HG03571 (cell line): ENCODE measurements at regions not wholly inside any gene's neighbourhood (a gene's known extent, or its start where the extent isn't known, plus 50 kb on each side); places are given as distances from the start of the nearest gene placed in this dataset.
"Not testable (repeated sequence)": the region's sequence is repeated elsewhere in the genome, so short reads cannot be mapped to it uniquely, and the experiment has no call there.

Source experiments
- ATAC-seq: cut with Tn5 transposase; IDR thresholded peaks from one replicate; pipeline ENCODE4 v1.9.1; 2021; ENCODE audit not compliant: unreplicated experiment

DNA sequence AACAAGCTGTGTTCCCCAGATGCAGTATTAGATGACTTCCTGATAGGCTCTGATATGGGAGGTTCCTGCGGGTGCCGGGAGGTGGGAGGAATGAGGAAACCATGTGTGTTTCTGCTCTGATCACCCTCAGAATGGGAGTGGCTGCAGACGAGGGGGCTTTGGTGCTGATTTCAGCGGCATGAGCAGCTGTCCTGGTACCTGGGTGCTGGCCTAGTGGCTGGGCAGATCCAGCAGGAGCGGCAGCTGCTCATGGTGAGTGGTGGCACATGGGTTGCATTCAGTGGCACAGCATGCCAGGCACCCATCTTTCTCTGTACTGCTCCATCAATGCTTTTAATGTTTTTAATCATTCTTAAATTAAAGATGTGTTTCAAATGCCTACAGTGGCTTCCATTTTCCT is 177.2 kb upstream of the NETO1 start:
- ATAC-seq: no peak

DNA sequence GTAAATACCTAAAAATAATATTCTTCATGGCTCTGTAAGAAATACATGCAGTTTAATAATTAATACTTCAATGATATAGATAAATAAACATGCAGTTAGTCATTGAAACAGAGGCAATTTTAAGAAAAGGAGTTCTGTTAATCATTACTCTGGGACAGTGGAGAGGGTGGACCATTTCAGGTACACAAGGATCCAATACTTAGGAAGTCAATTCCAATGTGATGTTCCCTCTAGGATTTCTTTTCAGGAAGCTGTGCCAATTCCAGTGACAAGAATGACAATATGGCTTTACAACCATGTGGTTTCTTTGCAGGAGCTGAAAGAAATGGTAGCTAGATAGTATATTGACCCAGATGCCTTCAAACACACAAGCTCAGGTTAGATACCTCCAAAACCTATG is 175.8 kb upstream of the NETO1 start:
- no peak for ATAC-seq

DNA sequence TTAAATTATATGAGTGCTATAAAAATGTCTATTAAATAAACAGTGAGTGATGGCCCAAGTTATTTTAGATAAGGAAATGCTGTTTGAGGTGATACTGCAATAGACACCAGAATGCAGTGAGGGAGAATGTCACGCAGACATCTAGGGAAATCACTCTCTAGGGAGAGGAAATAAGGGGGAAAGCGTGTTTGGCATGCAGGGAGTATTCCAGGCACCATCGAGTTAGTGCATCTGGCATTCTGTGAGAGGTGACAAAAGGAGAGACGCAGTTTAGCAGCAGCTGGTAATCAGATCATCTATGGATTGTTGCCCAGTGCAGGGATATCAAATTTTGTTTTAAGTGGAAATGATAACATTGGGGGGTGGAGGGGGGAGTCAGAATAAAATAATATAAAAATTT is 175.4 kb upstream of the NETO1 start:
- ATAC-seq: no peak

DNA sequence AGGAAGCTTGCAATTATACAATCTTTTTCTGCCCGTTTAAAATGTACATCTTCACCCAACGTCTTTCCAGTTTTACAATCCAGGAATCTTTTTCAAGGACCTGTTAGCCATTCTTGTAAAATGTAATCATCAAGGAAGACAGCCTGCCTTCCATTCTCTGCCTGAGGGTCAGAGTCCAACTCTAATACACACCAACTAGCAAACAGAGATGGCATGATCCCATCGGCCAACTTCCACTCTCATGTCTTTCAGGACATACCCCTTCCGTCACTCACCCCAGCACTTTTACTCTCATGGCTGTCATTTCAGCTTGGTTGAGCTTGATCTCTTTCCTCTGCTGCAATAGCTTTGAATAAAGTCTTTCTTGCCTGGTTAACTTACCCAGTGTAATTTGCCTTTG is 172.5 kb upstream of the NETO1 start:
- no peak for ATAC-seq

DNA sequence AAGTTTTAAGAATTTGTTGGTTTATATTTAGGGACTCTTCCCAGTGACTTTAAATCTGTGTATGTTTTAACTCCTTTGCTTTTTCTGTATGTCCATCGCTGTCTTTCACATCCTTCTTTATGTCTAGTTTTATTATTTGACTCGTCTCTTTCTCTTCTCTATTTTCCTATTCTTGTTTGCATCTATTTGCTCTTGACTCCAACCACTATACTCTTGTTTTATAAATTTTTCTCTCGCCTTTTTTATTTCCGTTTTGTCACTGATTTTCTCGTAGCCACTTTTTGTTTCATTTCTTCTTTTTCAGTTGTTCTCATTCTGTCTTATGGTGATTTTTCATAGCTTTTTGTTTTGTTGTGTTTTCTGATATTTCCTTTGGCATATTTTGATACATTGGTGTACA is 170.5 kb upstream of the NETO1 start:
- no peak for ATAC-seq

DNA sequence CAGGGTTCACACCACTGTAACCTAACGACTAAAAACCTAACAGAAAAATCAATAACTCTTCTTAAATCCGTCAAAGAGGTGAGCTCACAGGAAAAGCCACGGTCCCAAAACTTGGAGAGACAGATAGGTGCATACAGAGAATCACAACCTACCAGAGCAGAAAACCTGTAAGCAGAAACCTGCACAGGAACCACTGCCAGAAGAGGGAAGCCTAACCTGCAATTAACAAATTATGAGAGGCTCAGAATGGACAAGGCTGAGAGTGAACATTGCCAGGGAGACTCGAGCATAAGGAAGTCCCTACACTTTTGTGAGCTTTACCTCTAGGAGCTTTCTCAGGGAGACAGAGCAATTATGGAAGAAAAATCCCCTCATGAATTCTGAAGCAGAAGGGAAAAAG is 156.2 kb upstream of the NETO1 start:
- ATAC-seq: no peak

DNA sequence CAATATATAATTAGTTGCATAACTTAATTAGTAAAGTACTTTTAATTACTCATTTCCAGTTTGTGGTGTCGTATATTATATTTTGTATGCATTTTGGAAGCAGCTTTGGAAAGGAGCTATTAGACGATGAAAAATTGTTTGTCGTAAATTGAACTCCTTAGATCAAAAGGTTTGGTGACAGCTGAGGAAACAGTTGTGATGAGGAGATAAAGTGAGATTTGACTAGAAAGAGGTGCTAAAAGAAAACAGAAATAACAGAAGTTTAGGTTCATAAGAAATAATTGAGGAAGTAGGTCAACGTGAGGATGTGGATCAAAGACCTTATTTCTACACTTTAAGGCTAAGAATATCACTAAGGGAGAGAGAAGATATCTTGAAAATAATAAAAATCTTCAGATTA is 141.9 kb upstream of the NETO1 start:
- ATAC-seq: no peak

DNA sequence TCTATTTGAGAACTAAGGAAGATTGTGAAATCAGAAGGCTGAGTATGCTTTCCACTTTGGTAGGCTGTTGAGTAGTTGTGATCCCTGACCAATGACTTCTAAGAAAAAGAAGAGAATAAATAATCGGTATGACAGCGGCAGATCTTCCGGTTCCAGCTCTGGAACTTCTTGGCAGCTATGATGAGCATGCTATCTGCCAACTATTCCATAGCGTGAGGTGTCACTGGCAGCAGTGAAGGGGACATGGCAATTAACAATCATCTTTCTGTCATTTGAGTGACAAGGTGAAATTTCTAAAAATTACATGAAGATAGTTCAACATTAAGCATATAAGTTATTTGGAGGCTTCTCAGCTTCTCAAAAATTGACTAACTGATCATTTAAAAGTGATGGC is 140.1 kb upstream of the NETO1 start:
- ATAC-seq: no peak

DNA sequence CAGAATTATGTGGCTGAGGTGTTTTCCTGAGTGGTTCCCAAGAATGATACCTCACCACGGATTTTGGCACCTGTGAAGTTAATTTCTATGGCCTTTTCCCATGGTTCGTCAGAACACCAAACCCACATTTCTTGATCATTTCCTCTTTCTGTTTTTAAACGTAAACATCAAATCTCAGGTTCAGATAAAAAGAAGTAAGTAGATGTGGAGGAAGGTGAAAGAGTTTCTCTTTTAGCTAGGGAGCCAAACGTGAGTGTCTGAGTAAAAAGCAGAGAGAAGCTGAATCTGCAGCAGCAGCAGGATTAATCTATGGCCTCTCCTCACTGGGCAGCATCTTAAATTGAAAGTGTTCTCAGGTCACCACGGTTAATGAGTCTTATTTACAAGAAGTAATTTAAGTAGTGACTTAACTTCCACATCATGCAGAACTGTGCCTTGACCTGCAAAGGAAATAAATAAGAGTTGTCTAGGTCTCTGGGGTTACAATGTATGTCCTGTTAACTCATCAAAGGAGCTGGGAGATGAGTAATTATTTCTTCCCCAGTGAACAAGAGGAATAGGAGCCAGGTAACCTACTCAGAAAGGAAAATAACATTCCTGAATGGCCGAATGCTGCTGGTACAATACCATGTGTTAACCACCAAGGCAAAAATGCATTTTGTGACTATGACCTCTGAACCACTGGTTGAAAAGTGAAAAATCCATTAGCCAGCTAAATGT is 139.6 kb upstream of the NETO1 start:
- no peak for ATAC-seq

DNA sequence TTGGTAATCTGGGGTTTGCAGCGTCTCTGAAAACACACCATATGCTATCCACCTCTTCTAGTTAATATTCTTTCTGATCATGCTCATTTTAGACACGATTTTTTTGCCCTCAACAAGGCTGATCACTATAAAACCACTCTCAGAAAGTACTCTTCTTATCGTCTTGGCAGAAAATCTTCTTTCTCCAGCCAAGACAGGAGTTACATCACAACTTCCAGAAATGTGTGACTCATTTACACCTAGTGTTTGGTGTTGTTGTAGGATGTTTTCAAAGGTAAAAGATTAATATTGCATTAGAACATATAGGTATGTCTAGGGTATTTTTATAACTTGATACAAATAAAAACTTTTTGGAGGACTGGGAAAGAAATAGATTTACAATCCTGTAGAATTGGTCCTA is 138.5 kb upstream of the NETO1 start:
- no peak for ATAC-seq

DNA sequence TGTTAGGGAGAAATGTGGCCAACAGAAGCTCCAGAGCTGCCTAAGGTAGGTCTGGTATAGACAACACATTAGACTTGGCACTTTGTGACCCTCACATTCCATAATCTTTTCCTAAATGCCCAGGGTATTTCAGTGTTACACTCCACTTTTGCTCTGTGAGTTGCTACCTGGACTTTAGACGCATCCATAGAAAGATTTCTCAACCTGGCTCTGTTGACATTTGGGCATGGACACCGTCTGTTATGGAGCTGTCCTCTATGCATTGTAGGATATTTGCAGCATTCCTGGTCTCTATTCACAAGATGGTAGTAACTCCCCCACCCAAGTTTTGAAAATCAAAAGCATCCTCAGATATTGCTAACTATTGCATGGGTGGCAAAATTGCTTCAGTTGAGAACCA is 136.5 kb upstream of the NETO1 start:
- ATAC-seq: no peak

DNA sequence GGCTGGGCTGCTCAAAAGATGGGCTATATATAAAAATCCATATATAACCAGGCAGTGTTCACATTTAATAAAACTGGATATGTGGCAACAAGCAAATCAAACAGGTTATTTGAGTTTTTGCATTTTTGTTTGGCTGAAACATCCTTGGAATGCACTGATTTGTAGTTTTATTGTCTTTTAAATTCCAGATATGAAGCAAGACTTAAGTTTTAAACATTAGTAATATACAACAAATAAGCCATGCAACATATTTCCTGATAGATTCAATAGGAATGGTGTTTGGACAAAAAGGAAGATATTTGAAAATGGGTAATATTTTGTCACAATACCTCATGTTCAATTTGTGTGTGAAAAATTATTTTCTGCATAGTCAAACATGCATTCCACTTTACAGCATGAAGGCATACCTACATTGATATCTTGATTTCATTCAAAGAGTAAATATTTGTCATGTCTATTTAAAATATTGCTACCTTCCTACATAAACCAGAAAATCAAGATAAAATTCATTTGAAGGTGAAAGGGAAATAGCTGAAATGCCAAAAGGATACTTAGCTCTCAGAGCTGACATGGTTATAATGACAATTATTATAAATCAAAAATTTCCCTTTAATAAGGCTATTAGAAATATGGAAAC is 132.3 kb upstream of the NETO1 start:
- ATAC-seq: no peak

DNA sequence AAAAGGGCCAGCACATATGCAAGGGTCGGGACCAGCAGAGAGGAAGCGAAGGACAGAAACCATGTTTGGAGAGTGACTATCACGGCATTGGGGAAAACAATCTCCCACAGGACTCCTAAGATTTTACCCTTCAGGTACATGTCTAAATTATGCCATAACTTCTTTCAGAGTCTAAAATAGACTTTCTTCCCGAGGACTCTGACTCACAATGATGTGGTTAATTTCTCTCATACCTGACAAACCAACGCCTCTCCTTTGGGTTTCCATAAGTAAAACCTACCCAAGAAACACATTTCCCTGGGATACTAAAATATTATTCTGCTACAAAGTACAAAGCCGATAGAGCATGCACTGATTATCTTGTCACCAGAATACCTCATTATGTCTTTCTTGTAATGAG is 127.8 kb upstream of the NETO1 start:
- ATAC-seq: no peak

DNA sequence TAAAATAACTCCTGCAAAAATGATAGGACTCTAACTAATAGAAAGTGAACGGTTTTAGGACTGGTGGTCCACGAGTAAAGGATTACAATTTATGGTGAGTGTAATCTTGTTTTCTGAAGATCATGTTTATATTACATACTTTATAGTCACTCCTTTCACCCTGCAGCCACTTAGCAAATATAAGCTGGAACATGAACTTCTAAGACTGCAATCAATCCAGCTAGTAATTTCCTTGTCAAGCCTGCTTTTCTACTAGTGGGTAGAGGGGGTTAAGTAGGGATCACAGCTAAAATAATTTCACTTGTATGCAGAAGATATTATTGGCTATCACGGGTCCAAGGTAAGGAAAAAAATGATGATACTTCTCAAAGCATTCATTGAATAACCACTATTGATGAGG is 125.5 kb upstream of the NETO1 start:
- ATAC-seq: no peak

DNA sequence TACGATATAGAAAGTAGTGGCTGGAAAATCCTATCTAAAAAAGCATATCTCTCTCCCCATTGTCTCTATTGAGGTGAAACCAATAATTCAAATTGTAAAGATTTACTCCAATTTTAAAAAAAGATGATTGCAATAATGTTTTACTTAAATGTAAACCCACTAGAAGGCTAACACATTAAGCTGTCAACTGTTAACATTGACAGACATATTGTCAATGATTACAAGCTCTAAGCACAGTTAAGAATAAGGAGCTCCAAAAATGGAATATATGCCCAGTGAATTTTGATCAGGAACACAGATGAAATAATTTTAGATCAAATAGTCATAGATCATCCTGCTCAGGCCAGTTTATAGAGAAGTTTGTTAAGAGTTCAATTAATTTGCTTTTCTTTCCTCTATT is 123.6 kb upstream of the NETO1 start:
- no peak for ATAC-seq

DNA sequence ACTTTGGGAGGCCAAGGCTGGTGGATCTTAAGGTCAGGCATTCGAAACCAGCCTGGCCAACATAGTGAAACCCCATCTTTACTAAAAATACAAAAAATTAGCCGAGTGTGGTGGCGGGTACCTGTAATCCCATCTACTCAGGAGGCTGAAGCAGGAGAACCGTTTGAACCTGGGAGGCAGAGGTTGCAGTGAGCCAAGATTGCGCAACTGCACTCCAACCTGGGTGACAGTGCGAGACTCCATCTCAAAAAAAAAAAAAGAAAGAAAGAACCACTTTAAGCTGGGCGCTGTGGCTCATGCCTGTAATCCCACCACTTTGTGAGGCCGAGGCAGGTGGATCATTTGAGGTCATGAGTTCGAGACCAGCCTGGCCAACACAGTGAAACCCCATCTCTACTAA is 119.8 kb upstream of the NETO1 start:
- not testable (repeated sequence) for ATAC-seq

DNA sequence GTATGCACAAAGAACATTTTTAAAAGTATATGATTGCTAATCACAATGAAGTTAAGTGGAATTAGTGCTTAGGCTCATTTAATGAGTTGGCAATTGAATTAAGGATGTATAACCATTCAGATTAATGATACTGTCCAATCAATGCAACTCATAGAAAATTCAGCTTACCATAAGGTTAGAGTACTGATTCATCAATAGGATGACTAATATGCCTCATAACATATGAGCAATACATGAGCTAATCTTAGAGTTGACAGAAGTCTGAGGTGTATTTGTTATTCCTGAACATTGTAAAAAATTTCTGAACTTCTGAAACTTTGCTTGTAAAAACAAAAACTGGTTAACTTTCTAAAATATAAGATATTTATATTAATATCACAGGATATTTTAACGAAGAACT is 118.3 kb upstream of the NETO1 start:
- no peak for ATAC-seq

DNA sequence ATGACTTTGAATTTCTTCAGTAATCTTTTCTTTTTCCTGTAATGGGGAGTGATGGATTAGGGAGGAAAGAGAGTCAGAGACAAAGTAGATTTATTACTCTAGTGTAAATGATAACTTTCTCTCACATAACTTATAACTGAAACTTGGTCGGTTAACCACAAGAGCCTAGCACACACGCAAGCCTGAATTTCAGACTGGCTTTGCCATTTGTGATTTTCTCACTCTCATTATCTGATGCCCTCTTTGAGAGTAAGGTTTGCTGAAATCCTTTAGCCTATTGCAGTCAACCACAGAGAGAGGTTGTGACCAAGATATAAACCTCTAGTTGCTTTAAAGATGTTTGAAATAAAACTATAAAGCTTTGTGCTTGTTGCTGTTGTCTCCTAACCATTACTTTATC is 117.9 kb upstream of the NETO1 start:
- ATAC-seq: peak; percentile 80

DNA sequence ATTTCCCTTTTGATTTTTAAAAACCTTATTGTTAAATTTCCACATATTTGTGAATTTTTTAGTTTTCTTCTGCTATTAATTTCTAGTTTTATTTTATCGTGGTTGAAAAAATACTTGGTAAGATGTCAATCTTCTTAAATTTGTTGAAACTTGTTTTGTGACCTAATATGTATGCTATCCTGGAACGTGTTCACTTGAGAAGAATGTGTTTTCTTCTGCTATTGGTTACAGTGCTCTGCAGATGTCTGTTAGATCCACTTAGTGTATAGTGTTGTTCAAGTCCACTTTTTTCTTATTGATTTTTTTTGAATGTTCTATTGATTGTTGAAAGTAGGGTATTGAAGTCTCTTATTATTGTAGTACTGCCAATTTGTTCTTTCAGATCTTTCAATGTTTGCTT is 116.5 kb upstream of the NETO1 start:
- ATAC-seq: no peak

DNA sequence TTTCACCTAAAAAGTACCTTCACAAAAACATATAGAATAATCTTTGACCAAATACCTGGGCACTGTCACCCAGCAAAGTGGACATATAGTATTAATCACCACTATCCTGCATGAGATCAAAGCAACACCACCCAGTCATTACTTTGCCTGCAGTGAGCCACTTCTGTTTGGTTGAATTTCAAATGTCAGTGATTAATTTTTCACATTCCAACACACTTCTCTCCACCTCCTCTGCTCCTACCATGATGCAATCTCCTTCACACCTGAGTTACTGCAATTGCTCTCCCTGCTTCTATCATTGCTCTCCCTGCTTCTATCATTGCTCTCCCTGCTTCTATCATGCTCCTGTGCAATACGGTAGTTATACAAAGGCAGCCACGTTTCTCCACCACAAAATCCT is 106.1 kb upstream of the NETO1 start:
- no peak for ATAC-seq

DNA sequence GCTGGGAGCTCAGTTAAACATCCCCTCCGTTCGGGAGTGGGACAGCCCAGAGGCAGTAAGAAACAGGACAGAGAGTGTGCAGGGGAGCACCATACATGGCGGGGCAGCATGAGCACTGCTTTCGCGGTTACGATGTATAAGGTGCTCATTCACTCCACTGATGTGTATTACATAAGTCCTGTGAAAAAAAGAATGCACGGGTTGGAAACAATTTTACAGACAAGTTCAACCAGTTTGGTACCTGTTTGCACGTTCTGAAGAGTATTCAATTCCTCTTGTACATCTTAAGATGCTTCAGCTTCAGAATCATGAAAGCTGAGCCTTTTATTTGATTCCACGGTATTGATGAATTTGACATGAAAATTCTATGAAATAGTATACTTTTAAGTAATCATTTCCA is 97.8 kb upstream of the NETO1 start:
- no peak for ATAC-seq

DNA sequence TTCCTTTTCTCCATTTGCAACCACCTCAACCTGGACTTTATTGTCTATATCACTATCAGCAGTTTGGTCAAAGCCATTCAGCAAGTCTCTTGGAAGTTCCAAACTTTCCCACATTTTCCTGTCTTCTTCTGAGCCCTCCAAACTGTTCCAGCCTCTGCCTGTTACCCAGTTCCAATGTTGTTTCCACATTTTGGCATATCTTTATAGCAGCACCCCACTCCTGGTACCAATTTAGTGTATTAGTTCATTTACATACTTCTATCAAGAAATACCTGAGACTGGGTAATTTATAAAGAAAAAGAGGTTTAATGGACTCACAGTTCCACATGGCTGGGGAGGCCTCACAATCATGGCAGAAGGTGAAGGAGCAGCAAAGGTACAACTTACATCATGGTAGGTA is 90.4 kb upstream of the NETO1 start:
- ATAC-seq: not testable (repeated sequence)

DNA sequence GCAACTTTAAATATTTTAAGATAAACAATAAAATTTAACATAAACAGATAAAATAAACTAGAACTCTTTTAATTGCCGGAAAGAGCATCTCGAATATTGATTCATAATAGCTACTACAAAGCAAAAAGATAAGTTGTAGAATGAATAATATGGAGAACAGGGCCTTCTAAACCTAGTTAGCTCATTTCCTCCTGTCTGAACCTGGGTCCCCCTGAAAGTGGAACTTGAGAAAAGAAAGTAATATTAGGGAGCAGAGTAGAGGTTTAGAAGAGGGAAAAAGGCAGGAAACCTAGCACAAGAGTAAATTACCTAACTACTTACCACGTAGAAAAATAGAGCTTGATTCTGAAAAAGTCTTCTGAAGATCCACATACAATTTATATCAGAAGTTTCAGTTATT is 80.7 kb upstream of the NETO1 start:
- no peak for ATAC-seq
